DOHH2 (cell line): ENCODE measurements at regions not wholly inside any gene's neighbourhood (a gene's known extent, or its start where the extent isn't known, plus 50 kb on each side); places are given as distances from the start of the nearest gene placed in this dataset.

Experiments used
- H3F3A ChIP-seq: fragments of 200-600 bp; sonication (generic), shearing (Covaris generic); 2 replicates; pipeline ENCODE4 v1.6.0; 2016; ENCODE audit warnings: antibody characterized with exemption, mild to moderate bottlenecking; ENCODE audit not compliant: control insufficient read depth, insufficient read depth
- H3K27ac ChIP-seq: fragments of 200-600 bp; sonication (generic); 2 replicates; pipeline ENCODE4 v1.5.1; 2014; ENCODE audit warnings: low read depth, mild to moderate bottlenecking, low read length, moderate library complexity
- H3K27me3 ChIP-seq: fragments of 200-600 bp; sonication (generic); 2 replicates; pipeline ENCODE4 v1.6.1; 2014; ENCODE audit warnings: mild to moderate bottlenecking, low read length, mixed read lengths; ENCODE audit not compliant: control insufficient read depth
- H3K36me3 ChIP-seq: fragments of 200-600 bp; sonication (generic); 2 replicates; pipeline ENCODE4 v1.6.1; 2014; ENCODE audit warnings: mild to moderate bottlenecking, low read length, moderate library complexity, mixed read lengths; ENCODE audit not compliant: control insufficient read depth
- H3K4me1 ChIP-seq: fragments of 200-600 bp; sonication (generic); 2 replicates; pipeline ENCODE4 v1.6.1; 2014; ENCODE audit warnings: mild to moderate bottlenecking, low read length, mixed read lengths; ENCODE audit not compliant: control insufficient read depth
- H3K4me2 ChIP-seq: fragments of 200-600 bp; sonication (generic); 2 replicates; pipeline ENCODE4 v1.6.0; 2014; ENCODE audit warnings: mild to moderate bottlenecking, low read length, moderate library complexity
- H3K4me3 ChIP-seq: fragments of 200-600 bp; sonication (generic); 2 replicates; pipeline ENCODE4 v1.5.1; 2014; ENCODE audit warnings: mild to moderate bottlenecking, low read length, mixed read lengths
- H3K79me2 ChIP-seq: fragments of 200-600 bp; sonication (generic); 2 replicates; pipeline ENCODE4 v1.6.1; 2014; ENCODE audit warnings: mild to moderate bottlenecking, low read length, mixed read lengths; ENCODE audit not compliant: control insufficient read depth
- H3K9me2 ChIP-seq: fragments of 200-600 bp; sonication (generic); replicated peaks from 2 replicates; pipeline ENCODE4 v1.6.1; 2014; ENCODE audit warnings: mild to moderate bottlenecking, low read length, mixed read lengths; ENCODE audit not compliant: control insufficient read depth
- H3K9me3 ChIP-seq: fragments of 200-600 bp; sonication (generic); 2 replicates; pipeline ENCODE4 v1.6.1; 2014; ENCODE audit warnings: antibody characterized with exemption, low read length, mixed read lengths; ENCODE audit not compliant: control insufficient read depth, insufficient read depth
- H4K20me1 ChIP-seq: fragments of 200-600 bp; sonication (generic); 2 replicates; pipeline ENCODE4 v1.6.0; 2014; ENCODE audit warnings: low read depth, mild to moderate bottlenecking, antibody characterized with exemption, low read length, moderate library complexity; ENCODE audit not compliant: control insufficient read depth, insufficient read depth
- EZH2phosphoT487 ChIP-seq: fragments of 200-600 bp; sonication (generic); IDR thresholded peaks from 2 replicates; pipeline ENCODE4 v1.6.1; 2017; ENCODE audit warnings: borderline replicate concordance, mild to moderate bottlenecking, antibody characterized with exemption, low read length, moderate library complexity, mixed read lengths
- TF ChIP-seq, protein P1 (sequence below): fragments of 200-600 bp; sonication (generic); IDR thresholded peaks from one replicate; pipeline ENCODE4 v1.5.1; 2014; ENCODE audit warnings: antibody characterized with exemption, mild to moderate bottlenecking, low read depth, low read length; ENCODE audit not compliant: poor library complexity, severe bottlenecking

- TF ChIP-seq EZH2phosphoT487 = no peak
- TF ChIP-seq, protein P1, sequence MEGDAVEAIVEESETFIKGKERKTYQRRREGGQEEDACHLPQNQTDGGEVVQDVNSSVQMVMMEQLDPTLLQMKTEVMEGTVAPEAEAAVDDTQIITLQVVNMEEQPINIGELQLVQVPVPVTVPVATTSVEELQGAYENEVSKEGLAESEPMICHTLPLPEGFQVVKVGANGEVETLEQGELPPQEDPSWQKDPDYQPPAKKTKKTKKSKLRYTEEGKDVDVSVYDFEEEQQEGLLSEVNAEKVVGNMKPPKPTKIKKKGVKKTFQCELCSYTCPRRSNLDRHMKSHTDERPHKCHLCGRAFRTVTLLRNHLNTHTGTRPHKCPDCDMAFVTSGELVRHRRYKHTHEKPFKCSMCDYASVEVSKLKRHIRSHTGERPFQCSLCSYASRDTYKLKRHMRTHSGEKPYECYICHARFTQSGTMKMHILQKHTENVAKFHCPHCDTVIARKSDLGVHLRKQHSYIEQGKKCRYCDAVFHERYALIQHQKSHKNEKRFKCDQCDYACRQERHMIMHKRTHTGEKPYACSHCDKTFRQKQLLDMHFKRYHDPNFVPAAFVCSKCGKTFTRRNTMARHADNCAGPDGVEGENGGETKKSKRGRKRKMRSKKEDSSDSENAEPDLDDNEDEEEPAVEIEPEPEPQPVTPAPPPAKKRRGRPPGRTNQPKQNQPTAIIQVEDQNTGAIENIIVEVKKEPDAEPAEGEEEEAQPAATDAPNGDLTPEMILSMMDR = no peak
- H3K27me3 ChIP-seq = no peaks in the 10 kb centered on the region
- H3K4me1 ChIP-seq = no peaks in the 10 kb centered on the region
- H4K20me1 ChIP-seq = no peaks in the 10 kb centered on the region
- H3F3A ChIP-seq = no peaks in the 10 kb centered on the region
- H3K36me3 ChIP-seq = no peaks in the 10 kb centered on the region
- no peaks in the 10 kb centered on the region for H3K9me2 ChIP-seq
- H3K27ac ChIP-seq = no peak overlapping the region
- H3K79me2 ChIP-seq = no peaks in the 10 kb centered on the region
- no peak overlapping the region for H3K4me2 ChIP-seq
- H3K4me3 ChIP-seq = no peak overlapping the region
- no peaks in the 10 kb centered on the region for H3K9me3 ChIP-seq
Measured at GRCh38 chr19:29410601-29411000, 115.2 kb upstream of the VSTM2B start.

GRCh38 chr19:29411113-29411581 lies 114.6 kb upstream of the VSTM2B start:
- no peak overlapping the region for H3K27ac ChIP-seq

DNA sequence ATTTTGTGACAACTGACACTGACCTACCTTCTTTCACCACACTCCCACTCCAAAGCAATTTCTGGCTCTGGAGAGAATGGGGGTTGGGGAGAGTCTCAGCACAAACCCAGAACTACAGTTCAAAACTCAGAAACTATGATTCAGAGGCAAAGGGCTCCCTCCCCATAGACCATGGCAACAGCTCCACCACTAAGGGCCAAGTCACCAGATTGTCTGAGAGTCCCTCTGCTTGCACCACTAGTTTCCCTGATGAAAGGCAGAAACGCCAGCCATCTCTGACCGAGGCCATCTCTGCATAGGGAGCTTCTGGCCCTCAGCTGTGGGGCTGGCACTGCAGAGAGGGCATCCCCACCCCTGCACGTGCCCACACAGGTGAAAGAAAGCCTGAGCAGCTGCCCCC lies 112.4 kb upstream of the VSTM2B start:
- no peaks in the 10 kb centered on the region for H4K20me1 ChIP-seq
- no peak overlapping the region for H3K4me3 ChIP-seq
- no peak overlapping the region for H3K27ac ChIP-seq
- no peaks in the 10 kb centered on the region for H3K4me1 ChIP-seq
- H3K9me3 ChIP-seq = no peaks in the 10 kb centered on the region
- H3K4me2 ChIP-seq = no peak overlapping the region
- no peak for TF ChIP-seq EZH2phosphoT487
- TF ChIP-seq, protein P1 = no peak
- H3K79me2 ChIP-seq = no peaks in the 10 kb centered on the region
- no peaks in the 10 kb centered on the region for H3F3A ChIP-seq
- no peaks in the 10 kb centered on the region for H3K36me3 ChIP-seq
- no peaks in the 10 kb centered on the region for H3K27me3 ChIP-seq
- H3K9me2 ChIP-seq = no peaks in the 10 kb centered on the region

More at GRCh38 chr19:29411113-29411581, 114.6 kb upstream of the VSTM2B start:
- H3K9me2 ChIP-seq = no peaks in the 10 kb centered on the region
- no peak overlapping the region for H3K4me2 ChIP-seq
- no peaks in the 10 kb centered on the region for H3K36me3 ChIP-seq
- H3F3A ChIP-seq = no peaks in the 10 kb centered on the region
- no peaks in the 10 kb centered on the region for H3K27me3 ChIP-seq
- no peaks in the 10 kb centered on the region for H3K79me2 ChIP-seq
- H4K20me1 ChIP-seq = no peaks in the 10 kb centered on the region
- H3K4me3 ChIP-seq = no peak overlapping the region
- no peaks in the 10 kb centered on the region for H3K4me1 ChIP-seq
- TF ChIP-seq EZH2phosphoT487 = no peak
- TF ChIP-seq, protein P1 = no peak
- H3K9me3 ChIP-seq = no peaks in the 10 kb centered on the region

GRCh38 chr19:29415507-29415906 lies 110.3 kb upstream of the VSTM2B start:
- Histone ChIP-seq H3K9me3 (no peaks in the 10 kb centered on the region), H3K4me2 (no peak overlapping the region), H3K27ac (no peak overlapping the region), H3K27me3 (no peaks in the 10 kb centered on the region), H3K4me3 (no peak overlapping the region), H3K36me3 (no peaks in the 10 kb centered on the region), H3F3A (no peaks in the 10 kb centered on the region), H3K79me2 (no peaks in the 10 kb centered on the region), H3K9me2 (no peaks in the 10 kb centered on the region), H4K20me1 (no peaks in the 10 kb centered on the region), H3K4me1 (no peaks in the 10 kb centered on the region)
- TF ChIP-seq EZH2phosphoT487 = no peak
- TF ChIP-seq, protein P1 = no peak
